Astrocyte (in vitro differentiated cells and primary cell): ENCODE measurements at regions not wholly inside any gene's neighbourhood (a gene's known extent, or its start where the extent isn't known, plus 50 kb on each side); places are given as distances from the start of the nearest gene placed in this dataset.

Experiments
- DNase-seq: peaks from one replicate; pipeline ENCODE4 v3.0.0-alpha.2; 2010; ENCODE audit warnings: low read depth
- FAIRE-seq: peaks from 2 replicates; lab custom pipeline; 2011; peaks lifted over from hg19 to GRCh38; lab: Jason Lieb, UNC
- H2AFZ ChIP-seq: 2 replicates; pipeline ENCODE4 v1.6.0; 2012; ENCODE audit warnings: low read depth, low read length, inconsistent platforms
- H3K27ac ChIP-seq: 2 replicates; pipeline ENCODE4 v1.5.1; 2011; ENCODE audit warnings: low read depth, low read length, inconsistent platforms
- H3K27me3 ChIP-seq: 2 replicates; pipeline ENCODE4 v1.6.0; 2011; ENCODE audit warnings: low read length, inconsistent platforms; ENCODE audit not compliant: insufficient read depth
- H3K36me3 ChIP-seq: 2 replicates; pipeline ENCODE4 v1.5.1; 2011; ENCODE audit warnings: low read length, inconsistent platforms; ENCODE audit not compliant: insufficient read depth
- H3K4me1 ChIP-seq: 2 replicates; pipeline ENCODE4 v1.5.1; 2011; ENCODE audit warnings: low read length, inconsistent platforms; ENCODE audit not compliant: insufficient read depth
- H3K4me2 ChIP-seq: 2 replicates; pipeline ENCODE4 v1.6.0; 2012; ENCODE audit warnings: low read length, inconsistent platforms
- H3K4me3 ChIP-seq: 2 replicates; pipeline ENCODE4 v1.5.1; 2011; ENCODE audit warnings: low read depth, mild to moderate bottlenecking, low read length, inconsistent platforms; ENCODE audit not compliant: insufficient read depth
- H3K79me2 ChIP-seq: 2 replicates; pipeline ENCODE4 v1.6.0; 2012; ENCODE audit warnings: mild to moderate bottlenecking, low read length, inconsistent platforms; ENCODE audit not compliant: insufficient read depth
- H3K9ac ChIP-seq: 2 replicates; pipeline ENCODE4 v1.6.0; 2012; ENCODE audit warnings: mild to moderate bottlenecking, low read length, inconsistent platforms
- H3K9me3 ChIP-seq: 2 replicates; pipeline ENCODE4 v1.5.1; 2012; ENCODE audit warnings: low read depth, mild to moderate bottlenecking, low read length, inconsistent platforms; ENCODE audit not compliant: insufficient read depth
- H4K20me1 ChIP-seq: 2 replicates; pipeline ENCODE4 v1.6.0; 2012; ENCODE audit warnings: low read length, inconsistent platforms; ENCODE audit not compliant: insufficient read depth
- H3K27ac Mint-ChIP-seq: one replicate; pipeline ENCODE4 v1.8.0; 2021; ENCODE audit warnings: mild to moderate bottlenecking, mixed read lengths; ENCODE audit not compliant: unreplicated experiment
- H3K27me3 Mint-ChIP-seq: one replicate; pipeline ENCODE4 v1.8.0; 2021; ENCODE audit warnings: low read depth, mixed read lengths; ENCODE audit not compliant: unreplicated experiment
- H3K36me3 Mint-ChIP-seq: one replicate; pipeline ENCODE4 v1.8.0; 2021; ENCODE audit warnings: low read depth, mixed read lengths; ENCODE audit not compliant: unreplicated experiment
- H3K4me1 Mint-ChIP-seq: one replicate; pipeline ENCODE4 v1.8.0; 2021; ENCODE audit warnings: low read depth, mixed read lengths; ENCODE audit not compliant: unreplicated experiment
- H3K4me3 Mint-ChIP-seq: one replicate; pipeline ENCODE4 v1.8.0; 2021; ENCODE audit warnings: mild to moderate bottlenecking, moderate library complexity, mixed read lengths; ENCODE audit not compliant: unreplicated experiment
- H3K9me3 Mint-ChIP-seq: one replicate; pipeline ENCODE4 v1.8.0; 2021; ENCODE audit warnings: mild to moderate bottlenecking, mixed read lengths; ENCODE audit not compliant: unreplicated experiment
- CTCF ChIP-seq: IDR thresholded peaks from 2 replicates; pipeline ENCODE4 v1.5.1; 2011; ENCODE audit warnings: low read depth, mild to moderate bottlenecking, inconsistent platforms, low read length, moderate library complexity; ENCODE audit not compliant: insufficient read depth
- EZH2 ChIP-seq: IDR thresholded peaks from 2 replicates; pipeline ENCODE4 v1.6.1; 2012; ENCODE audit warnings: mild to moderate bottlenecking, low read length, inconsistent platforms; ENCODE audit not compliant: insufficient read depth

GRCh38 chr22:22830957-22831688, 56.5 kb upstream of the IGLL5 start:
- no peaks in the 10 kb centered on the region for H3K9me3 Mint-ChIP-seq
- Histone ChIP-seq H3K27ac (no peak overlapping the region), H3K27me3 (no peaks in the 10 kb centered on the region), H3K4me1 (no peaks in the 10 kb centered on the region), H3K79me2 (no peaks in the 10 kb centered on the region), H2AFZ (no peak overlapping the region), H3K36me3 (no peaks in the 10 kb centered on the region), H3K9me3 (no peaks in the 10 kb centered on the region), H4K20me1 (no peaks in the 10 kb centered on the region), H3K9ac (no peak overlapping the region), H3K4me2 (no peak overlapping the region), H3K4me3 (no peak overlapping the region)
- FAIRE-seq = no peak
- no peaks in the 10 kb centered on the region for H3K36me3 Mint-ChIP-seq
- peaks cover 41% of the 10 kb centered on the region for H3K27me3 Mint-ChIP-seq
- no peak overlapping the region for H3K4me3 Mint-ChIP-seq
- no peak for DNase-seq
- H3K4me1 Mint-ChIP-seq = no peaks in the 10 kb centered on the region
- H3K27ac Mint-ChIP-seq = no peak overlapping the region
- TF ChIP-seq EZH2 (no peak), CTCF (no peak)

- Histone ChIP-seq H3K4me1 (no peaks in the 10 kb centered on the region), H3K4me3 (no peak overlapping the region), H3K36me3 (no peaks in the 10 kb centered on the region), H3K79me2 (no peaks in the 10 kb centered on the region), H3K4me2 (no peak overlapping the region), H2AFZ (no peak overlapping the region), H3K9ac (no peak overlapping the region), H4K20me1 (no peaks in the 10 kb centered on the region), H3K9me3 (no peaks in the 10 kb centered on the region), H3K27ac (no peak overlapping the region), H3K27me3 (no peaks in the 10 kb centered on the region)
- Mint-ChIP-seq H3K4me1 (no peaks in the 10 kb centered on the region), H3K36me3 (no peaks in the 10 kb centered on the region), H3K27me3 (peaks cover 43% of the 10 kb centered on the region), H3K27ac (no peak overlapping the region), H3K4me3 (no peak overlapping the region), H3K9me3 (no peaks in the 10 kb centered on the region)
- TF ChIP-seq CTCF = no peak
- no peak for TF ChIP-seq EZH2
- FAIRE-seq (no peak), DNase-seq (no peak)
Measured at GRCh38 chr22:22833059-22833458, 54.6 kb upstream of the IGLL5 start.

GRCh38 chr22:22833488-22833887, 54.1 kb upstream of the IGLL5 start:
- Histone ChIP-seq H3K9me3 (no peaks in the 10 kb centered on the region), H3K79me2 (no peaks in the 10 kb centered on the region), H3K4me3 (no peak overlapping the region), H4K20me1 (no peaks in the 10 kb centered on the region), H3K4me2 (no peak overlapping the region), H3K4me1 (no peaks in the 10 kb centered on the region), H3K27ac (no peak overlapping the region), H3K36me3 (no peaks in the 10 kb centered on the region), H2AFZ (no peak overlapping the region), H3K27me3 (no peaks in the 10 kb centered on the region), H3K9ac (no peak overlapping the region)
- H3K4me3 Mint-ChIP-seq = no peak overlapping the region
- H3K36me3 Mint-ChIP-seq = no peaks in the 10 kb centered on the region
- no peaks in the 10 kb centered on the region for H3K9me3 Mint-ChIP-seq
- H3K4me1 Mint-ChIP-seq = no peaks in the 10 kb centered on the region
- DNase-seq = no peak
- TF ChIP-seq EZH2 (no peak), CTCF (no peak)
- no peak for FAIRE-seq
- H3K27me3 Mint-ChIP-seq = peaks cover 48% of the 10 kb centered on the region
- no peak overlapping the region for H3K27ac Mint-ChIP-seq
